ENCODE measurements at regions not wholly inside any gene's neighbourhood (a gene's known extent, or its start where the extent isn't known, plus 50 kb on each side); places are given as distances from the start of the nearest gene placed in this dataset.

DNA sequence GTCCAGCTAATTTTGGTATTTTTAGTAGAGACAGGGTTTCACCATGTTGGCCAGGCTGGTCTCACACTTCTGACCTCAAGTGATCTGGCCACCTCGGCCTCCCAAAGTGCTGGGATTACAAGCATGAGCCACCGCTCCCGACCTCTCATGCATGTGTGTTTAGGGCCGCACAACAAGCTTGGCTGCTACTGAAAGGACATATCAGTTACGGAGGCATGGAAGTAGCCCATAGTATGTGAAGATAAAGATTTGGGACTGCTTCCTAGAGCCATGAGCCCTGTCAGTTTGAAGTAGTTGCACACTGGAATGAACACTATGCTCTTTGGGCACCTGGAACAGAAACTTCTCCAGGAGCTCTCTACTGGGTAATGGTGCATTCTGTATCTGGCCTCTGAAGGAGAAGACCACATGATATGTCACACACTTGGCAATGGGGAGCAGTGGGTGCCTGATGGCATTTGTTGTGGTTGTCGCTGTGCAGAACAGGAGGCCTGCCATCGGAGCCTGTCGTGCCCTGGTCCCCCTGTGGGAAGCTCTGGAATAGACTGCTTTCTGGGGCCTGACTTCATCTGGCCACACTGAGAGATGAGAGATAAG is 144.7 kb upstream of the KIF26B start:
- no peaks in the 10 kb centered on the region for H3K9me3 ChIP-seq
- 93 to 98% (median 96%) methylated on average over 8 of the region's 8 CpGs for WGBS, 5 donors
- no peak overlapping the region for H3K4me3 ChIP-seq
- no peak overlapping the region for H3K27ac ChIP-seq
- TF ChIP-seq EP300 (IDR thresholded peaks at IDR 0.05) (no peak), POLR2AphosphoS5 (IDR thresholded peaks at IDR 0.05) (no peak), POLR2A (IDR thresholded peaks at IDR 0.05) (no peak)
- TF ChIP-seq, protein P1, sequence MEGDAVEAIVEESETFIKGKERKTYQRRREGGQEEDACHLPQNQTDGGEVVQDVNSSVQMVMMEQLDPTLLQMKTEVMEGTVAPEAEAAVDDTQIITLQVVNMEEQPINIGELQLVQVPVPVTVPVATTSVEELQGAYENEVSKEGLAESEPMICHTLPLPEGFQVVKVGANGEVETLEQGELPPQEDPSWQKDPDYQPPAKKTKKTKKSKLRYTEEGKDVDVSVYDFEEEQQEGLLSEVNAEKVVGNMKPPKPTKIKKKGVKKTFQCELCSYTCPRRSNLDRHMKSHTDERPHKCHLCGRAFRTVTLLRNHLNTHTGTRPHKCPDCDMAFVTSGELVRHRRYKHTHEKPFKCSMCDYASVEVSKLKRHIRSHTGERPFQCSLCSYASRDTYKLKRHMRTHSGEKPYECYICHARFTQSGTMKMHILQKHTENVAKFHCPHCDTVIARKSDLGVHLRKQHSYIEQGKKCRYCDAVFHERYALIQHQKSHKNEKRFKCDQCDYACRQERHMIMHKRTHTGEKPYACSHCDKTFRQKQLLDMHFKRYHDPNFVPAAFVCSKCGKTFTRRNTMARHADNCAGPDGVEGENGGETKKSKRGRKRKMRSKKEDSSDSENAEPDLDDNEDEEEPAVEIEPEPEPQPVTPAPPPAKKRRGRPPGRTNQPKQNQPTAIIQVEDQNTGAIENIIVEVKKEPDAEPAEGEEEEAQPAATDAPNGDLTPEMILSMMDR (IDR thresholded peaks at IDR 0.05) = no peak
- intact Hi-C loops (cut with DNase I; ENCODE audit: low total_unique reads) = no loop called here
- H3K27me3 ChIP-seq = no peaks in the 10 kb centered on the region
- H3K4me1 ChIP-seq = no peaks in the 10 kb centered on the region
- peaks cover 0 to 4% (median 0%) of the 10 kb centered on the region in 4 donors for H3K36me3 ChIP-seq
- no peak for DNase-seq

DNA sequence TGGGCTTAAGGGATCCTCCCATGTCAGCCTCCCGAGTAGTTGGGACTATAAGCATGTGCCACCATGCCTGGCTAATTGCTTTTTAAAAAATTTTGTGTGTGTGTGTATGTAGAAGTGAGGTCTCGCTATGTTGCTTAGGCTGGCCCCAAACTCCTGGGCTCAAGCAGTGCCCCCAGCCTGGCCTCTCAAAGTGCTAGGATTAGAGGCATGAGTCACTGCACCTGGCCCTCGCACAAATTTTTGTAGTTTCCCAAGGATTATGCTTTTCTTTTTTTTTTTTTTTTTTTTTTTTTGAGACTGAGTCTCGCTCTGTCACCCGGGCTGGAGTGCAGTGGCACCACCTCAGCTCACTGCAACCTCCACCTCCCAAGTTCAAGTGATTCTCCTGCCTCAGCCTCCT is 144.4 kb upstream of the HNRNPU start:
- TF ChIP-seq POLR2AphosphoS5 (IDR thresholded peaks at IDR 0.05) (no peak), EP300 (IDR thresholded peaks at IDR 0.05) (no peak), POLR2A (IDR thresholded peaks at IDR 0.05) (no peak)
- TF ChIP-seq, protein P1 (IDR thresholded peaks at IDR 0.05) = no peak
- WGBS, 5 donors = 81 to 94% (median 89%) methylated on average over 5 of the region's 5 CpGs
- Histone ChIP-seq H3K27me3 (no peaks in the 10 kb centered on the region), H3K9me3 (no peaks in the 10 kb centered on the region), H3K4me1 (no peaks in the 10 kb centered on the region), H3K4me3 (no peak overlapping the region), H3K36me3 (peaks cover 0 to 4% (median 0%) of the 10 kb centered on the region in 4 donors), H3K27ac (no peak overlapping the region)
- intact Hi-C loops (cut with DNase I; ENCODE audit: low total_unique reads) = no loop called here
- no peak for DNase-seq

DNA sequence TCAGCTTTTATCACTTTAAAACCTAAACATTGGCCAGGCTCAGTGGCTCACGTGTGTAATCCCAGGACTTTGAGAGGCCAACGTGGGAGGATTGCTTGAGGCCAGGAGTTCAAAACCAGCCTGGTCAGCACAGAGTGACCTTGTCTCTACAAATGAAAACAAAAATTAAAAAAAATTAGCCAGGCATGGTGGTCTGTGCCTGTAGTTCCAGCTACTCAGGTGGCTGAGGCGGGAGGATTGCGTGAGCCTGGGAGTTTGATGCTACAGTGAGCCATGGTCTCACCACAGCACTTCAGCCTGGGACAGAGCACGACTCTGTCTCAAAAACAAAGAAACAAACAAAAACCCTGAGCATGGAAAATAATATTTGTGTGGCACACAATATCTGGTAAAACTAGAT is 143.5 kb upstream of the HNRNPU start:
- Histone ChIP-seq H3K27me3 (no peaks in the 10 kb centered on the region), H3K4me1 (no peaks in the 10 kb centered on the region), H3K4me3 (no peak overlapping the region), H3K9me3 (no peaks in the 10 kb centered on the region), H3K36me3 (peaks cover 0 to 4% (median 0%) of the 10 kb centered on the region in 4 donors), H3K27ac (no peak overlapping the region)
- TF ChIP-seq EP300 (IDR thresholded peaks at IDR 0.05) (no peak), POLR2AphosphoS5 (IDR thresholded peaks at IDR 0.05) (no peak), POLR2A (IDR thresholded peaks at IDR 0.05) (no peak)
- TF ChIP-seq, protein P1 (IDR thresholded peaks at IDR 0.05) = no peak
- no peak for DNase-seq
- 79 to 91% (median 88%) methylated on average over 5 of the region's 5 CpGs for WGBS, 5 donors
- intact Hi-C loops (cut with DNase I; ENCODE audit: low total_unique reads) = no loop called here

DNA sequence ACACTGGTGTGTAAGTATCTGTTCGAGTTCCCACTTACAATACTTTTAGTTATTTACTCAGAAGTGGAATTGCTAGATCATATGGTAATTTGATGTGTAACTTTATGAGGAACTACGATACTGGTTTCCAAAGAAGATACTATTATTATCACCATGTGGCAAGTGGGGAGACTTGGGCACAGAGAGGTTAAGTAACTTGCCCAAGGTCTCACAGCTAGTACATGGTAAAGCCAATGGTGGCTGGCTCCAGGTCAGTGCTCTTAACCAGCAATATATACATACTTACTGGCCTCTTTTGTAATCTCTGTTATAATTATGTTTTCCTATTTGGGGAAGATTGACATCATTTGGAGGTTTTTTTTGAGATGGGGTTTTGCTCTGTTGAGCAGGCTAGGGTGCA is 138.9 kb upstream of the HNRNPU start:
- Histone ChIP-seq H3K27ac (no peak overlapping the region), H3K27me3 (no peaks in the 10 kb centered on the region), H3K4me3 (no peak overlapping the region), H3K9me3 (no peaks in the 10 kb centered on the region), H3K4me1 (no peaks in the 10 kb centered on the region), H3K36me3 (no peaks in the 10 kb centered on the region)
- TF ChIP-seq, protein P1 (IDR thresholded peaks at IDR 0.05) = no peak
- TF ChIP-seq EP300 (IDR thresholded peaks at IDR 0.05) (no peak), POLR2A (IDR thresholded peaks at IDR 0.05) (no peak), POLR2AphosphoS5 (IDR thresholded peaks at IDR 0.05) (no peak)
- intact Hi-C loops (cut with DNase I; ENCODE audit: low total_unique reads) = no loop called here
- DNase-seq = no peak
- WGBS, 5 donors = 90 to 96% (median 94%) methylated on average over 2 of the region's 2 CpGs

Measured in stomach (tissue), 8 donors.